GM18861 (cell line): ENCODE measurements at regions not wholly inside any gene's neighbourhood (a gene's known extent, or its start where the extent isn't known, plus 50 kb on each side); places are given as distances from the start of the nearest gene placed in this dataset.
"Not testable (repeated sequence)": the region's sequence is repeated elsewhere in the genome, so short reads cannot be mapped to it uniquely, and the experiment has no call there.

ENCODE experiments used
- ATAC-seq: cut with Tn5 transposase; IDR thresholded peaks from one replicate; pipeline ENCODE4 v1.9.1; 2021; ENCODE audit not compliant: unreplicated experiment

DNA sequence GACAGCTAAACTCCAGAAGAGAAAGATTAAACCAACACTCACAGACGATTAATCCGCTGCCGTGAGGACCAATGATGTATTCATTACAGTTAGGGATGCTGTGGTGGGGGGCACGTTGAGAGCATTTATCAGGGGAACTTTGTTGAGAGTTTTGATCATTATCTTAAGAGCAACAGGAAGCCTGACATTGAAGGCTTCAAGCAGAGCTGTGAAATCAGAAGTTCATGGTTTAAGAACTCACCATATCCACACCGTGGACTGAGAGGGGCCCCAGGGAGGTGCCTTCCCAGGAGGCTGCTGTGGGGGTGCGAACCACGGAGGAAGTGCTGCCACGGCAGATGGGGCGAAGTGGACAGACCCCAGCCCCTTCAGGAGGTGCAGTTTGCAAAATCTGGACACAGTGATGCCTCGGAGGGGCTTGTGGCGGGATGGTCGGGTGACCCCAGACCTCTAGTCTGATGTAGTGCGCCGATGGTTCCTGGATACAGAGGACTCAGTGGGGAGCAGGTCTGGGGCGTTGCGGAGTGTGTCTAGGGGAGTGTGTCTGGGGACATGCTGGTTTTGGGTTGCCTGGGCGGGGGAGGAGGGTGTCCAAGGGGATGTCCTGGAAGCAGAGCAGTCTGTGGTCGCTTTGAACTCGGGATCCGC lies 73.0 kb downstream of the DIO3 start:
- ATAC-seq, result no peak

DNA sequence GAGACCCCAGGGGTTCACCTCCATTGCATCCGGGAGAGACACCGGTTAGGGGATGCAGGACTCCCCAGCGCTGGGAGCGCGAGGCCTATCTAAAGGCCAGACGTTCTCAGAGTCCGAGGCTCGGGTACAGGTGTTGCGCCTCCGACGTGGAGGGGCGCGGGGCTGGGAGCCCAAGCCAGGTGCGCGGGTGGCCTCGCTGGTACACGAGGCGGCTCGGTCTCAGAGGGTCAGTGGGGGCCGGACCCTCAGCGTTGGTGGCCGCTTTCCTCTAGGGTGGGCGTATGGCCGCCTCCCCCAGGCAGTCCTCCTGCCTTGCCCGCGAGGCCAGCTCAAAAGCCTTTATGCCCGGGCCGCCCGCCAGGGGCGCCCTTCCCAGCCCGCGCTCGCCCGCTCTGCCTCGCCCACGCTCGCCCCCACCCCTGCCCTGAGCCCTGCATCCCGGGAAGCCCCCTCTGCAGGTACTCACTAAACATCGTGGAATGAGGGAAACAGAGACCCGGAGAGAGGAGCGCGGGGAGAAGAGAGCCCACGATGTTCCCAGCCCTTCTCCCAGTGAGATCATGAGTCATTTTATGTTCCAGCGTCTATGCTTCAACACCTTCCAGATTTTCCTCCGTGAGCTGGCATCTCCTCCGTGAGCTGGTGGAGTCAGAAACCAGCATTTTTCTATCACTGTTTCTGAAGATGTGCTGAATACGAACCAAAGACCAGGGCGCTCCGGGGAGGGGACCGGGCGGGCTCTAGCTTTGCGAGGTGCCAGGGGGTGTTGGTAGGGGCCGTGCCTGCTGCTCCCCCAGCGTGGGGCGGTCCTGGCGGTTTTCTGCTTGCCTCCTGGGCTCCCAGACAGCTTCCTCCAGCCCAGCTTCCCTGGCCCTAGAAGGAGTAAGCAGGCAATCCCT lies 73.8 kb downstream of the DIO3 start:
- no peak for ATAC-seq

DNA sequence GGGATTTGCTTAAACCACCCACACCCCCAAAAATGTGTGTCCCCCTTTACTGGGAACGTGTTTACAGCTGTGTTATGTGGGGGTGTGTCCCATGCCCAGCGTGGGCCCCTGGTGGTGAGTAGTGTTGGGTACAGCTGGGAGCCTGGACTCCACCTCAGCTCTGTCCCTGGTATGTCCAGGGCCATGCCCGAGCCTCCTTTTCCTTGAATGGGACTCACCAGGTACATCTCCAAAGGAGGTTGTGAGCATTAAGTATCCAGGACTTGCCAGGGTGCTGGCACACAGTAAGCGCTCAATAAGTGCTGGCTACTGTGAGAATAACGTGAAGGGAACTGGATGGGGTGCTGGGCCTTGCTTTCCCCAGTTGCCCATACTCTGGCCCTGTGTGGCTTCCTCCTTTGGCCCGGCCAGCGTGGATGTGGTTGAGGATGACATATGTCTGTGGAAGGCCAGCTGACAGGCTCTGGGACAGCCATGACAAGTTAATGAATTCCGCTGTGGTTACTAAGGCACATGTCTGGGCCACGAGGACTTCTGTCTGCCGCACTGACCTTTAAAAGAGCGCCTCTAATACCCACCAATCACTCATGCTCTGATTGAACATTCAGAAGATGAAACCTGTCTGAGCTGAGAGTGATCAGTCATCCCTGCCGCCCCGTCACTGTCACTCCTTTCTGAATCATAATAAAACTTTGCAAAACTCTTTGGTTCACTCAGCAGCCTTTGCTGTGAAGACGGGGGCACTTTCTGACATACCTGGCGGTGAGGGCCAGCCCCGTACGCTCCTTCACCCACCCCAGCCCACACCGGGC lies 74.7 kb downstream of the DIO3 start:
- ATAC-seq, result peak; percentile 87

DNA sequence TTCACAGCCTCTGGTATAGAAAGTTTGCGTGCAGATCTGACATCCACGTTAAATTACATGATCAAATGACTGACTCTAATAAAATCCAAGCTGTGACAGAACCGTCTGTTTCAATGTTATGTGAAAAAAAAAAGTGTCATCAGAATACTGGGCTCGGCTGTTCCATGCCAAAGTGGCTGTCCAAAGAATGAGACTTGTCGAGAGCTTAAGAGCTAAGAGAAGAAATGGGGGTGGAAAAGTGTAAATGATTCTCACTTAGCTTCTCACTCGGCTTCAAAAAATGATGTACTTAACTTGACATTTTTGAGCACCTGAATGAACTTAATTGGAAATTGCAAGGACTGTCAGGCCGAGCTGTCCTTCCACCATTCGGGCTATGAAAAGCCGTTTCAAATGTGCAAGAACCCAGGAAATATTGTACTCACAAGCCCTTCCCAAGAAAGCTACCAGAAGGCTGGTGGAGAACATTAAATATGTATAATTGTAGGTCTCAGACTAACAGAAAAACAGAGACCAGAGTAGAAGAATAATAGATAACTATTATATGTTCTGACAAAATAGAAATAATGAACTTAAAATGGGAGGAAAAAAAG lies 78.0 kb downstream of the DIO3 start:
- ATAC-seq, result no peak

DNA sequence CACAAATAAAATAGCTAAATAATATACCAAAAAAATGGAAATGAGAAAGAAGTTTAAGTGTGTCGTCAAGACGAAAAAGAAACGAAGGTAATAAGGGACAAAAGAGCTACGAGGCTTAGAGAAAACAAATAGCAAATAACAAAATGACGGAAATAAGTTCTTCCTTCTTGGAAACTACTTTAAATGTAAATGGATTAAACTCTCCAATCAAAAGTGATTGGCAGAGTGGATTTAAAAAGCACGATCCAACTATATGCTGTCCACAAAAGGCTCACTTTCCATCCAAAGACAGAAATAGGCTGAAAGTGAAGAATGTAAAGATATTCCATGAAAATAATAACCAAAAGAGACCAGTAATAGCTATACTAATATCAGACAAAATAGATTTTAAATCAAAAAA lies 82.4 kb downstream of the DIO3 start:
- ATAC-seq, result no peak

DNA sequence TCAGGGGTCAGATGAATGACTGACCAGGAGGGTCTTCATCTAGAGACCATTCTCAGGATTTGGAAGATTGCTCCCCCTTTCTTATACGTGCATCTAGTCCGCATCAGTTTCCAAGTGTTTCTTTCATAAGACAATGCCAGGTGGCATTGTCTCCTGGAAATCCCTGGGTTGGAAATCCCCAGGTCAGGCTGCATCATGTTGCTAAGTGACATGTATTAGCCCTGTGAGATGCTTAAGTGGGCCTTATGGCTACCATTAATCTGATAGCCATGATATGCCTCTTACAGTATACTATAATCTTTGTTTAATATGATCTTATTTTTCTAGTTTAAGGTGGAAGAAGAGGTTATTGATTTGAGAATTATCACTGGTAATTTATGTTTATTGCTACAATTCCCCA lies 92.8 kb downstream of the DIO3 start:
- ATAC-seq, result no peak

DNA sequence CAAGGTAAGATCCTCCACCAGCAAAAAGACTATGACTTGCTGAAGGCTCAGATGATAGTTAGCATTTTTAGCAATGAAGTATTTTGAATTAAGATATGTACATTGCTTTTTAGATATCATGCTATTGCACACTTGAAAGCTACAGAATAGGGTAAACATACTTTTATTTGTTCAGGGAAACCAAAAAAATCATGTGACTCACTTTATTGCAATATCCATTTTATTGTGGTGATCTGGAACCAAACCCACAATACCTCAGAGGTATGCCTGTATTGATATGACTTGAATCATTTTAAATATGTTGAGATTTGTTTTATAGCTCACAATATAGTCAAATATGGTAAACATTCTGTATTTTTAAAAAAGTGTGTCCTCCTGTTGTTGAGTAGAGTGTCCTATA lies 96.1 kb downstream of the DIO3 start:
- ATAC-seq, result no peak

DNA sequence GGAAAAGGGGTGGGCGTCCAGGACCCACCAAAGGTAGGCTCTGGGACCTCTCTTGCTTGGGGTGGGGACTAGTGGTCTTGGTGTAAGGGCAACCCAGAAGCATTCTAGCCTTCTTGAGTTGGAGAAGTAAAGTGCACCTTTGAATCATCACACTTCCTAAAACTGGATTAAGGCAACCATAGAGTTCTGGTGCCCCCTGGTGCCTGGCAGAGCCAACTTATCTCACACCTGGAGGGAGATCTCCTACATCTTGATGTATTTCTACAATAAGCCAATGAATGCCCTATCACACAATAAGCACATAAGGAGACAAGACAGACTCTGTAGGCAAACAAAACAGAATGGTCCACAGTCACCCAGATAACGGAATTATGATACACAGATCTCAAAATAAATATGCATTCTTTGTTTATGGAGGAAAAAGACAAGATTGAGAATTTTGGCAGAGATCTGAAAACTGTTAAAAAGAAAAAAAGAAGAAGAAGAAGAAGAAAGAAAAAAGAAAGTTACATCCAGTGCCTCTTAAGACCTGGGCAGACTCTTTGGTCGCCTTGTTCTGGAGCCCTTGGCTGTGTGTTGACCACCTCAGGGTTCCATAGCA lies 95.9 kb upstream of the PPP2R5C start:
- no peak for ATAC-seq

DNA sequence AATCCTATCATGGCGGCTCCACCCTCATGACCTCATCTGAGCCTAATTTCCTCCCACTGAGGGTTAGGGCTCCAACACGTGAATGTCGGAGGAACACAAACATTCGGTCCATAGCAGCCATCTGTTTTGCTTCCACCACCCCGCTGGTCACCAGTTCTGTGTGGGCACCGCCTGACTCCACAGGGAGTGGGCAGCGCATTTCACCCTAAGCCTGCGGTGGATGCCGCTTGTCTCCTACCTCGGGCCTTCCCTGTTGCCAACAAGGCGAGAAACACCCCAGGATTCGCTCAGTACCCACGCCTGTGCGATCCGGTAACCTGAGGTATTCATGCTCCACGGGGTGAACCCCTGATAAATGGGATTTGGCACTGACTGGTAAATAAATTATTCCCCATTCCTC lies 95.2 kb upstream of the PPP2R5C start:
- ATAC-seq, result no peak

DNA sequence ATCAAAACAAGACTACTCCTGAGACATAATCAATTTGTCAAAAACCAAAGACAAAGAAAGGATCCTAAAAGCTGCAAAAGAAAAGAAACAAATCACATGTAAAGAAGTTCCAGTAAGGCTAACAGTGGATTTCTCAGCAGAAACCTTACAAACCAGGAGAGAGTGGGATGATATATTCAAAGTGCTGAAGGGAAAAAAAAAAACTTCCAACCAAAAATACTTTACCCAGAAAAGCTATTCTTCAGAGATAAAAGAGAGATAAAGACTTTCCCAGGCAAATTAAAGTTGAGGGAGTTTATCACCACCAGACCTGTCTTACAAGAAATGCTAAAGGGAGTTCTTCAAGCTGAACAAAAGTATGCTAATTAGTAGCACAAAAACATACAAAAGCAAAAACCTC lies 91.9 kb upstream of the PPP2R5C start:
- no peak for ATAC-seq

DNA sequence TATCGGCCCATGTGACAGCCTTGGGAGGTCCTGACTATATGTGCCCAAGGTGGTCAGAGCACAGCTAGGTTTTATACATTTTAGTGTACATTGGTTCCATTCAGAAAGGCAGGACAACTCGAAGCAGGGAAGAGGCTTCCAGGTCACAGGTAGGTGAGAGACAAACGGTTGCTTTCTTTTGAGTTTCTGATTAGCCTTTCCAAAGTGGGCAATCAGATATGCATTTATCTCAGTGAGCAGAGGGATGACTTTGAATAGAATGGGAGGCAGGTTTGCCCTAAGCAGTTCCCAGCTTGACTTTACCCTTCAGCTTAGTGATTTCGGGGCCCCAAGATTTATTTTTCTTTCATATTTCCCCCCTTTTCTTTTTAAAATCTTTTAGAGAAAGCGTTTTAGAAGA lies 87.6 kb upstream of the PPP2R5C start:
- no peak for ATAC-seq

DNA sequence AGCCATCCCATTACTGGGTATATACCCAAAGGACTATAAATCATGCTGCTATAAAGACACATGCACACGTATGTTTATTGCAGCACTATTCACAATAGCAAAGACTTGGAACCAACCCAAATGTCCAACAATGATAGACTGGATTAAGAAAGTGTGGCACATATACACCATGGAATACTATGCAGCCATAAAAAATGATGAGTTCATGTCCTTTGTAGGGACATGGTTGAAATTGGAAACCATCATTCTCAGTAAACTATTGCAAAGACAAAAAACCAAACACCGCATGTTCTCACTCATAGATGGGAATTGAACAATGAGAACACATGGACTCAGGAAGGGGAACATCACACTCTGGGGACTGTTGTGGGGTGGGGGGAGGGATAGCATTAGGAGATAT lies 85.7 kb upstream of the PPP2R5C start:
- ATAC-seq, result not testable (repeated sequence)

DNA sequence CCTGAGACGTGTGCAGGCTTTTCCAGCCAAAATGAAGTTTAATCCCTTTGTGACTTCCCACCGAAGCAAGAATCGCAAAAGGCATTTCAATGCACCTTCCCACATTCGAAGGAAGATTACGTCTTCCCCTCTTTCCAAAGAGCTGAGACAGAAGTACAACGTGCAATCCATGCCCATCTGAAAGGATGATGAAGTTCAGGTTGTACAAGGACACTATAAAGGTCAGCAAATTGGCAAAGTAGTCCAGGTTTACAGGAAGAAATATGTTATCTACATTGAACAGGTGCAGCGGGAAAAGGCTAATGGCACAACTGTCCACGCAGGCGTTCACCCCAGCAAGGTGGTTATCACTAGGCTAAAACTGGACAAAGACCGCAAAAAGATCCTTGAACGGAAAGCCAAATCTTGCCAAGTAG lies 83.6 kb upstream of the PPP2R5C start:
- not testable (repeated sequence) for ATAC-seq

DNA sequence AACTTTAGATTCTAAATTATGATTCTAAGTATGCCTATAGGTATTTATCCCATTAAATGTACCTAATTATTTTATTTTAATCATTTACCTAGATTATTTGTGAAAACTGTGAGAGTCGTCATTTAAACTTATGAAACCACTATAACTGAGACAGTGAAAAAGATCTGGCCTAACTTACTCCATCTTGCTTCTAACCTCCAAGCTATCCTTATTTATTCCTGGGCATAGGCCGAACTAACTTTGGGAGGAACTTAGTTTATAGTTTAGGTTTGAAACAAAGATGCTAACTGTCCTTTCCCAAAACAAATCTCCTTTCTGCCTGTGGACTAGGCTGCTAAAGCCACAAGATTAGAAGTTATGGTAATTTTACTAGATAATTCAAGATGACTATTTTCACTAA lies 79.7 kb upstream of the PPP2R5C start:
- ATAC-seq, result no peak

DNA sequence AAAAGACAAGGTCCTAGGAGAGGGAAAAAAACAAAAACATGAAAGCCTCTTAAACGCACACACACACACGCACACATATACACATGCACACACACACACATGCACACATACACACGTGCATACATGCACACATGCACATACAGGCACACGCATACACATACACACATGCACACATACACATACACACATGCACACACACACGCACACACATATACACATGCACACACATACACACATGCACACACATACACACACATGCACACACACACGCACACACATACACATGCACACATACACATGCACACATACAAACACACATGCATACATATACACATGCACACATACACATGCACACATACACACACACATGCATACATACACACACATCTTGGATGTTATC lies 78.1 kb upstream of the PPP2R5C start:
- ATAC-seq, result no peak

DNA sequence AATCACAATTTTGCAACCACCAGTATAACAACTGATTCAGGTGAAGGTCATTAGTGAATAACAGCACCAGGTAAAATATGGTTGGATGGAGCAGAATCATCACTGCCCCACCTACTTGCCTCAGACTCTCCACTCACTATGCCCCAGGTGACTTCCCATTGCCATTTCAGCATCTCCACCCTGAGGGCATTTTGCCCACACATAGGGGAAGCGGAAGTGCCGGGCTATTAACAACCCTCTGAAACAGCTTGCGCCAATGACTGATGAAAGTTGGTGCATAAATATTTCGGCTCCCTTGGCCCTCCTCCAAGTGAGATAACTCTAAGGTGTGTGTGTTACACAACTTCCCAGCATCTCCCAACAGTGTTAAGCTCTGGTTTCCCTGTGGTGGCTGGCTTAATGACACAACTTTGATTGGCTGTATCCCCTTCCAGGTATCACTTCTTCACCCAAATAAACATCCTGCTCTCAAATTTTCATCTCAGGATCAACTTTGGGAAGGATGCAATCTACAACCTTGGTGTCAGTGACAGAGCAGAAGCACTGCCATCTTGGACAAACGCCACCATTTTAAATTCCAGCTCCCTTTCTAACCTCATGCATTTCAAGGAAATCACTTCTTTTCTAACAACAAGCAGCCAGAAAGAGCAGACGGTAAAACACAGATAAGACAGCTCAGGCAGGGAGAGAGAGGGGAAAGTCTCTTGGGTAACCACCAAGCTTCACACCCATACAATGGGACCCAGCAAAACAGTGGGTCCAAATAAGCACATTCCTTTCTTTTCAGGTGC lies 73.6 kb upstream of the PPP2R5C start:
- ATAC-seq, result no peak

DNA sequence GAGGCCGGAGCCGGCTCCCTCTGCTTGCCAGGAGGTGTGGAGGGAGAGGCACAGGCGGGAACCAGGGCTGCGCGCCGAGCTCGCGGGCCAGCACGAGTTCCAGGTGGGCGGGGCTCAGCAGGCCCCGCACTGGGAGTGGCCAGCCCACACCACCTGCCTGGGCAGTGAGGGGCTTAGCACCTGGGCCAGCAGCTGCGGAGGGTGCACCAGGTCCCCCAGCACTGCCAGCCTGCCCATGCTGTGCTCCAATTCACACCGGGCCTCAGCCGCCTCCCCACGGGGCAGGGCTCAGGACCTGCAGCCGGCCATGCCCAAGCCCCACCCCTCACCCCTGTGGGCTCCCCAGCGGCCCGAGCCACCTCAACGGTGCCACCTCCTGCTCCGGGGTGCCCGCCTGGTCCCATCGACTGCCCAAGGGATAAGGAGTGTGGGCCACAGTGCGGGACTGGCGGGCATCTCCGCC lies 72.4 kb upstream of the PPP2R5C start:
- no peak for ATAC-seq

DNA sequence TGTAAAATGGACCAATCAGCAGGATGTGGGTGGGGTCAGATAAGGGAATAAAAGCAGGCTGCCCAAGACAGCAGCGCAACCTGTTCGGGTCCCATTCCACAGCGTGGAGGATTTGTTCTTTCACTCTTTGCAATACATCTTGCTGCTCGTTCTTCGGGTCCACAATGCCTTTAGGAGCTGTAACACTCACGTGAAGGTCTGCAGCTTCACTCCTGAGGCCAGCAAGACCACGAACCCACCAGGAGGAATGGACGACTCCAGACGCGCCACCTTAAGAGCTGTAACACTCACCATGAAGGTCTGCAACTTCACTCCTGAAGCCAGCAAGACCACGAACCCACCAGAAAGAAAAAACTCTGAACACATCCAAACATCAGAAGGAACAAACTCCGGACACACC lies 71.5 kb upstream of the PPP2R5C start:
- ATAC-seq, result not testable (repeated sequence)

DNA sequence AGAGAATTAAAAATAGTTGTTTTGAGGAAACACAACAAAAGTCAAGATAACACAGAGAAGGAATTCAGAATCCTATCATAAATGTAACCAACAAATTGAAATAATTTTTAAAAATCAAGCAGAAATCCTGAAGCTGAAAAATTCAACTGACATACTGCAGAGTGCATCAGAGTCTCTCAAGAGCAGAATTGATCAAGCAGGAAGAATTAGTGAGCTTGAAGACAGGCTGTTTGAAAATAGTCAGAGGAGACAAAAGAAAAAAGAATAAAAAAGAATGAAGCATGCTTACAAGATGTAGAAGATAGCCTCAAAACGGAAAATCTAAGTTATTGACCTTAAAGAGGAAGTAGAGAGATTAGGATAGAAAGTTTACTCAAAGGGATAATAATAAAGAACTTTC lies 65.8 kb upstream of the PPP2R5C start:
- ATAC-seq, result no peak

DNA sequence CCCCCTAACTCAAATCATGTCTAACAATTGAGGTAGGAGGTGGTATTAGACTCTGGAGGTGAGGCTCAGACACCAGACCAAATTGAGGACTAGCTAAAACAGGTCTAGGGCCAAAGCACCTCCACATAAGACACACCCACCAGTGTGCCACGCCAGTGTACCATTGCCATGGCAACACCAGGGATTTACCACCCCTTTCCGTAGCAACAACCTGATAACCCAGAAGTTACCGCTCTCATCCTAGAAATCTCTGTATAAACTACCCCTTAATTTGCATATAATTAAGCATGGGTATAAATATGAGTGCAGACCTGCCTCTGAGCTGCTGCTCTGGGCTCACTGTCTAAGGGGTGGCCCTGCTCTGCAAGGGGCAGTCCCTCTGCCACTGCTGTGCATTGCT lies 57.4 kb upstream of the PPP2R5C start:
- ATAC-seq, result no peak
